ENCODE measurements at regions not wholly inside any gene's neighbourhood (a gene's known extent, or its start where the extent isn't known, plus 50 kb on each side); places are given as distances from the start of the nearest gene placed in this dataset.

GRCh38 chr18:70423988-70424387 is 135.1 kb downstream of the SOCS6 start:
- no peak overlapping the region for H2BK120ac ChIP-seq (ENCODE audit: insufficient read depth, low read length, poor library complexity)
- H3K4me2 ChIP-seq (ENCODE audit: low read length): no peak overlapping the region
- no peak overlapping the region for H4K8ac ChIP-seq (ENCODE audit: low read depth, low read length)
- no peak overlapping the region for H3K18ac ChIP-seq (ENCODE audit: low read length)
- no peak overlapping the region for H3K4ac ChIP-seq (ENCODE audit: low read depth, low read length)
- no peak overlapping the region for H2AFZ ChIP-seq (ENCODE audit: insufficient read depth, low read length, poor library complexity)
- no peak overlapping the region for H3K9ac ChIP-seq (ENCODE audit: low read length)
- no peak overlapping the region for H2BK12ac ChIP-seq (ENCODE audit: low read length)
- no CpG with 5 or more reads among the region's 4 CpGs for WGBS (ENCODE audit: extremely low coverage, insufficient coverage, insufficient read length)
- H3K23ac ChIP-seq (ENCODE audit: low read length): no peak overlapping the region
- H3K27ac ChIP-seq (ENCODE audit: low read depth, low read length): no peak overlapping the region
- H2BK5ac ChIP-seq (ENCODE audit: low read depth, low read length, poor library complexity): no peak overlapping the region
- H3K9me3 ChIP-seq (ENCODE audit: insufficient read depth, low read depth, low read length): no peaks in the 10 kb centered on the region
- no peak overlapping the region for H3K14ac ChIP-seq (ENCODE audit: low read length)
- DNase-seq: peak in 1 of 2 donors; percentile 17
- no peak overlapping the region for H4K12ac ChIP-seq (ENCODE audit: low read depth, low read length)
- no peak overlapping the region for H3K4me3 ChIP-seq (ENCODE audit: low read depth, low read length)
- H3K79me1 ChIP-seq (ENCODE audit: low read length): peaks cover 2% of the 10 kb centered on the region
- peak overlapping the region; percentile 5 for H4K91ac ChIP-seq (ENCODE audit: low read depth, low read length)
- no peaks in the 10 kb centered on the region for H3K36me3 ChIP-seq (ENCODE audit: control insufficient read depth in 1 of 2, insufficient read depth in 2 of 2, low read length in 2 of 2)
- no peaks in the 10 kb centered on the region for H3K79me2 ChIP-seq (ENCODE audit: control insufficient read depth, insufficient read depth, low read length, poor library complexity)
- H2AK5ac ChIP-seq (ENCODE audit: low read length): no peak overlapping the region
- H3K27me3 ChIP-seq (ENCODE audit: insufficient read depth, low read length): no peaks in the 10 kb centered on the region
- H3K4me1 ChIP-seq (ENCODE audit: control insufficient read depth in 1 of 2, insufficient read depth in 2 of 2, low read length in 2 of 2): peaks cover 3 to 11% of the 10 kb centered on the region in 2 experiments

- H3K4me3 ChIP-seq (ENCODE audit: low read depth, low read length): no peak overlapping the region
- no peak overlapping the region for H2BK5ac ChIP-seq (ENCODE audit: low read depth, low read length, poor library complexity)
- H2AK5ac ChIP-seq (ENCODE audit: low read length): peak overlapping the region; percentile 64
- H4K8ac ChIP-seq (ENCODE audit: low read depth, low read length): no peak overlapping the region
- H3K4me1 ChIP-seq (ENCODE audit: control insufficient read depth in 1 of 2, insufficient read depth in 2 of 2, low read length in 2 of 2): peaks cover 3 to 11% of the 10 kb centered on the region in 2 experiments
- peak overlapping the region; percentile 48 for H3K14ac ChIP-seq (ENCODE audit: low read length)
- no peak overlapping the region for H3K4ac ChIP-seq (ENCODE audit: low read depth, low read length)
- no peak overlapping the region for H3K9ac ChIP-seq (ENCODE audit: low read length)
- H3K27ac ChIP-seq (ENCODE audit: low read depth, low read length): no peak overlapping the region
- peak overlapping the region; percentile 17 for H2AFZ ChIP-seq (ENCODE audit: insufficient read depth, low read length, poor library complexity)
- no peak overlapping the region for H3K23ac ChIP-seq (ENCODE audit: low read length)
- no peak overlapping the region for H3K4me2 ChIP-seq (ENCODE audit: low read length)
- no peaks in the 10 kb centered on the region for H3K9me3 ChIP-seq (ENCODE audit: insufficient read depth, low read depth, low read length)
- peak overlapping the region; percentile 76 for H3K18ac ChIP-seq (ENCODE audit: low read length)
- H3K27me3 ChIP-seq (ENCODE audit: insufficient read depth, low read length): no peaks in the 10 kb centered on the region
- no peaks in the 10 kb centered on the region for H3K79me2 ChIP-seq (ENCODE audit: control insufficient read depth, insufficient read depth, low read length, poor library complexity)
- H3K36me3 ChIP-seq (ENCODE audit: control insufficient read depth in 1 of 2, insufficient read depth in 2 of 2, low read length in 2 of 2): no peaks in the 10 kb centered on the region
- no peak for DNase-seq
- no CpG with 5 or more reads among the region's 5 CpGs for WGBS (ENCODE audit: extremely low coverage, insufficient coverage, insufficient read length)
- peak overlapping the region; percentile 73 for H2BK12ac ChIP-seq (ENCODE audit: low read length)
- H2BK120ac ChIP-seq (ENCODE audit: insufficient read depth, low read length, poor library complexity): no peak overlapping the region
- no peak overlapping the region for H4K12ac ChIP-seq (ENCODE audit: low read depth, low read length)
- peaks cover 2% of the 10 kb centered on the region for H3K79me1 ChIP-seq (ENCODE audit: low read length)
- peak overlapping the region; percentile 61 for H4K91ac ChIP-seq (ENCODE audit: low read depth, low read length)
Measured at GRCh38 chr18:70423120-70423519, 134.3 kb downstream of the SOCS6 start.

- WGBS (ENCODE audit: extremely low coverage, insufficient coverage, insufficient read length): no CpG with 5 or more reads among the region's 1 CpG
- H3K4ac ChIP-seq (ENCODE audit: low read depth, low read length): no peak overlapping the region
- H3K9ac ChIP-seq (ENCODE audit: low read length): no peak overlapping the region
- H3K23ac ChIP-seq (ENCODE audit: low read length): no peak overlapping the region
- H4K8ac ChIP-seq (ENCODE audit: low read depth, low read length): no peak overlapping the region
- H2BK120ac ChIP-seq (ENCODE audit: insufficient read depth, low read length, poor library complexity): no peak overlapping the region
- no peak overlapping the region for H3K18ac ChIP-seq (ENCODE audit: low read length)
- H3K79me2 ChIP-seq (ENCODE audit: control insufficient read depth, insufficient read depth, low read length, poor library complexity): no peaks in the 10 kb centered on the region
- H3K14ac ChIP-seq (ENCODE audit: low read length): no peak overlapping the region
- peaks cover 3 to 11% of the 10 kb centered on the region in 2 experiments for H3K4me1 ChIP-seq (ENCODE audit: control insufficient read depth in 1 of 2, insufficient read depth in 2 of 2, low read length in 2 of 2)
- H2BK12ac ChIP-seq (ENCODE audit: low read length): no peak overlapping the region
- no peaks in the 10 kb centered on the region for H3K36me3 ChIP-seq (ENCODE audit: control insufficient read depth in 1 of 2, insufficient read depth in 2 of 2, low read length in 2 of 2)
- no peak overlapping the region for H3K4me2 ChIP-seq (ENCODE audit: low read length)
- no peak overlapping the region for H3K4me3 ChIP-seq (ENCODE audit: low read depth, low read length)
- no peak overlapping the region for H3K27ac ChIP-seq (ENCODE audit: low read depth, low read length)
- H3K9me3 ChIP-seq (ENCODE audit: insufficient read depth, low read depth, low read length): no peaks in the 10 kb centered on the region
- no peak overlapping the region for H4K12ac ChIP-seq (ENCODE audit: low read depth, low read length)
- H2AFZ ChIP-seq (ENCODE audit: insufficient read depth, low read length, poor library complexity): no peak overlapping the region
- H2BK5ac ChIP-seq (ENCODE audit: low read depth, low read length, poor library complexity): no peak overlapping the region
- H2AK5ac ChIP-seq (ENCODE audit: low read length): no peak overlapping the region
- peaks cover 2% of the 10 kb centered on the region for H3K79me1 ChIP-seq (ENCODE audit: low read length)
- H3K27me3 ChIP-seq (ENCODE audit: insufficient read depth, low read length): no peaks in the 10 kb centered on the region
- H4K91ac ChIP-seq (ENCODE audit: low read depth, low read length): no peak overlapping the region
- peak in 1 of 2 donors; percentile 34 for DNase-seq
Measured at GRCh38 chr18:70422391-70422965, 133.6 kb downstream of the SOCS6 start.

- Histone ChIP-seq H2BK12ac (ENCODE audit: low read length) (no peak overlapping the region), H3K9me3 (ENCODE audit: insufficient read depth, low read depth, low read length) (no peaks in the 10 kb centered on the region), H3K79me2 (ENCODE audit: control insufficient read depth, insufficient read depth, low read length, poor library complexity) (no peaks in the 10 kb centered on the region), H3K4me3 (ENCODE audit: low read depth, low read length) (no peak overlapping the region), H2AFZ (ENCODE audit: insufficient read depth, low read length, poor library complexity) (no peak overlapping the region), H4K91ac (ENCODE audit: low read depth, low read length) (no peak overlapping the region), H2BK120ac (ENCODE audit: insufficient read depth, low read length, poor library complexity) (no peak overlapping the region), H3K79me1 (ENCODE audit: low read length) (peaks cover 2% of the 10 kb centered on the region), H3K27me3 (ENCODE audit: insufficient read depth, low read length) (no peaks in the 10 kb centered on the region), H2AK5ac (ENCODE audit: low read length) (no peak overlapping the region), H4K12ac (ENCODE audit: low read depth, low read length) (no peak overlapping the region), H3K14ac (ENCODE audit: low read length) (no peak overlapping the region), H3K4me1 (ENCODE audit: control insufficient read depth in 1 of 2, insufficient read depth in 2 of 2, low read length in 2 of 2) (peaks cover 3 to 11% of the 10 kb centered on the region in 2 experiments), H3K18ac (ENCODE audit: low read length) (no peak overlapping the region), H3K4ac (ENCODE audit: low read depth, low read length) (no peak overlapping the region), H3K36me3 (ENCODE audit: control insufficient read depth in 1 of 2, insufficient read depth in 2 of 2, low read length in 2 of 2) (no peaks in the 10 kb centered on the region), H3K27ac (ENCODE audit: low read depth, low read length) (no peak overlapping the region), H2BK5ac (ENCODE audit: low read depth, low read length, poor library complexity) (no peak overlapping the region), H4K8ac (ENCODE audit: low read depth, low read length) (no peak overlapping the region), H3K9ac (ENCODE audit: low read length) (no peak overlapping the region), H3K4me2 (ENCODE audit: low read length) (no peak overlapping the region), H3K23ac (ENCODE audit: low read length) (no peak overlapping the region)
- DNase-seq: peak; percentile 10 to 49
- WGBS (ENCODE audit: extremely low coverage, insufficient coverage, insufficient read length): no CpG with 5 or more reads among the region's 8 CpGs
Measured at GRCh38 chr18:70421471-70422390, 132.9 kb downstream of the SOCS6 start.
